IPS DF 19.7 (cell line): ENCODE measurements at regions not wholly inside any gene's neighbourhood (a gene's known extent, or its start where the extent isn't known, plus 50 kb on each side); places are given as distances from the start of the nearest gene placed in this dataset.
"Not testable (repeated sequence)": the region's sequence is repeated elsewhere in the genome, so short reads cannot be mapped to it uniquely, and the experiment has no call there.

ENCODE experiments used
- DNase-seq: peaks from one replicate; pipeline ENCODE4 v3.0.0-alpha.2; 2013; ENCODE audit warnings: low read depth, low spot score

- no peak for DNase-seq
Measured at GRCh38 chr5:169531631-169532030, 51.9 kb upstream of the SPDL1 start.

- DNase-seq, result no peak
Measured at GRCh38 chr5:169527863-169528262, 55.7 kb upstream of the SPDL1 start.

- no peak for DNase-seq
Measured at GRCh38 chr5:169527066-169527465, 56.5 kb upstream of the SPDL1 start.

GRCh38 chr5:169522851-169523250 lies 60.7 kb upstream of the SPDL1 start:
- DNase-seq, result no peak

- DNase-seq, result no peak
Measured at GRCh38 chr5:169521366-169521983, 62.1 kb upstream of the SPDL1 start.

- no peak for DNase-seq
Measured at GRCh38 chr5:169519358-169519757, 64.2 kb upstream of the SPDL1 start.

- DNase-seq, result not testable (repeated sequence)
Measured at GRCh38 chr5:169518779-169519178, 64.8 kb upstream of the SPDL1 start.

GRCh38 chr5:169512385-169512784 lies 71.2 kb upstream of the SPDL1 start:
- no peak for DNase-seq

GRCh38 chr5:169511708-169512107 lies 71.9 kb upstream of the SPDL1 start:
- no peak for DNase-seq

- DNase-seq, result no peak
Measured at GRCh38 chr5:169507051-169507450, 76.5 kb upstream of the SPDL1 start.

GRCh38 chr5:169503886-169504285 lies 79.7 kb upstream of the SPDL1 start:
- no peak for DNase-seq

GRCh38 chr5:169499990-169500505 lies 83.5 kb upstream of the SPDL1 start:
- no peak for DNase-seq

GRCh38 chr5:169496878-169497277 lies 86.7 kb upstream of the SPDL1 start:
- DNase-seq, result no peak

- no peak for DNase-seq
Measured at GRCh38 chr5:169494941-169495548, 88.5 kb upstream of the SPDL1 start.

- no peak for DNase-seq
Measured at GRCh38 chr5:169494383-169494935, 89.1 kb upstream of the SPDL1 start.

- DNase-seq, result no peak
Measured at GRCh38 chr5:169474226-169474625, 109.3 kb upstream of the SPDL1 start.

- no peak for DNase-seq
Measured at GRCh38 chr5:169472544-169472943, 111.0 kb upstream of the SPDL1 start.

- DNase-seq, result no peak
Measured at GRCh38 chr5:169471021-169471420, 112.6 kb upstream of the SPDL1 start.

- DNase-seq, result no peak
Measured at GRCh38 chr5:169467041-169467771, 116.4 kb upstream of the SPDL1 start.

GRCh38 chr5:169460896-169461295 lies 122.7 kb upstream of the SPDL1 start:
- DNase-seq, result no peak

GRCh38 chr5:169460123-169460522 lies 123.5 kb upstream of the SPDL1 start:
- no peak for DNase-seq

GRCh38 chr5:169458221-169458620 lies 125.4 kb upstream of the SPDL1 start:
- no peak for DNase-seq
